Daoy (cell line): ENCODE measurements at regions not wholly inside any gene's neighbourhood (a gene's known extent, or its start where the extent isn't known, plus 50 kb on each side); places are given as distances from the start of the nearest gene placed in this dataset.

Source experiments
- DNase-seq: peaks from one replicate; pipeline ENCODE4 v3.0.0-alpha.2; 2015; ENCODE audit warnings: low read depth

DNA sequence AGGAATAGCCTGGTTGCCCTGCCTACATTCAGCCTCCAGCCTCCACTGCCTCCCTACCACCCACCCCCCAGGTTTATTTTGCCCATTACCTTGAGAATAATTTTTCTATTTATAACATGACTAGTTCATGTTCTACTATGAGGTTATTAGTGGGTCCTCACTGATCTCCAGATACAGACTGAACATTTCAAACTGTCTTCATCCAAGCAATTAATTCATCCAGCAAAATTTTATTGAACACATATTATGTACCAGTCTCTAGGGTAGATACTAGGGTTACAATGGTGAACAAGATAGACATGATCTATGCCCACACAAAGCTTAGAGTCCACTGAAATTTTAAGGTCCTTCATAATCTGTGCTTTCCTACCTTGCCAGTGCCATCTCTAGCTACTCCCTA is 51.6 kb upstream of the FHIP2A start:
- DNase-seq: no peak

DNA sequence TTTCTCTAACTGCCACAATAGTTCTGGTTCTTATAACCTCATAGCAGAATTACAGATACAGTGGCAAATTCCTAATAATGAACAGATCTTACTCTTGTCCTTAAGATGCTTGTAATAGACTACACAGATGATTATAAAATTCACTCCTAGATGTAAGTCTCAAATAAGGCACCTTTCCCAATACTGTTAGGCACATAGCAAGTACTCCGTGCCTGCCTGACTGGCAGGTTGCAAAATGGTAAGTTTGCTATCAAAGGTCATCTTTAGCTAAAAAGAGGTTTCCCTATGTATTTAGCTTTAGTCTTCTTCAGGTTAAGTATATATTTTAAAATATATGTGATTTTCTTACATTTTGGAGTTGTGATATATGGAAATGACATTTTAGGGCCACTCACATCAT is 50.4 kb upstream of the FHIP2A start:
- DNase-seq: no peak

DNA sequence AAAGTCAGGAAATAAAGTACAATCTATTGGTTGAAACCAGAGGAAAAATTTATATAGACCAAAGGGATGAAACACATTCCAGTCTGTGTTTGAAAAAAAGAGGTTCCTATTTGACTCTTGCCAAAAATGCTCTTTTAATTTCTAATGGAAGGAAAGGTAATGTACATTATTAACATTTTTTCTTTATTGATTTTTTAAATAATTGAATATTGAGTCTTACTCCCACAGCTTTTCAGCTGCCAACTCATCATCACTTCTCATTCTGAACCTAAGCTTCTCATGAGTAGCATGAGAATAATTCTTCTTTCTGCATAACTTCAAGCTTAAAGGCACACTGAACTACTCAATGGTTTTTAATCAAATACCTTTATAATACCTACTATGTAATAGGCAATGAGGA is 49.8 kb upstream of the FHIP2A start:
- DNase-seq: no peak
